ENCODE measurements at regions not wholly inside any gene's neighbourhood (a gene's known extent, or its start where the extent isn't known, plus 50 kb on each side); places are given as distances from the start of the nearest gene placed in this dataset.
A peak's percentile ranks its signal among the peaks of the same experiment; 100 is the strongest.

- Histone ChIP-seq H3K27ac (ENCODE audit: low read depth, low read length) (no peak overlapping the region), H2AFZ (ENCODE audit: low read length) (no peak overlapping the region), H4K20me1 (replicated peaks in 1 of 2; ENCODE audit: control insufficient read depth in 1 of 2, insufficient read depth in 2 of 2, low read length in 2 of 2) (no peaks in the 10 kb centered on the region), H3K9me3 (ENCODE audit: insufficient read depth in 2 of 2, low read depth in 1 of 2, low read length in 1 of 2) (no peaks in the 10 kb centered on the region), H2BK12ac (ENCODE audit: low read depth, low read length) (no peak overlapping the region), H3K4me2 (ENCODE audit: insufficient read depth in 1 of 2, low read depth in 2 of 2, low read length in 2 of 2) (no peak overlapping the region), H2AK5ac (ENCODE audit: low read depth, low read length) (no peak overlapping the region), H3K4me3 (ENCODE audit: extremely low read depth in 1 of 4, insufficient read depth in 2 of 4, low read depth in 3 of 4, low read length in 4 of 4) (no peak overlapping the region), H3K18ac (ENCODE audit: extremely low read depth, low read length) (no peak overlapping the region), H3K27me3 (replicated peaks in 1 of 4; ENCODE audit: control insufficient read depth in 3 of 4, extremely low read depth in 1 of 4, insufficient read depth in 3 of 4, low read length in 3 of 4) (no peaks in the 10 kb centered on the region; a peak in 1 of 7 replicates), H2BK15ac (ENCODE audit: low read length) (no peak overlapping the region), H2BK120ac (replicated peaks; ENCODE audit: low read depth, low read length) (no peak overlapping the region), H3K56ac (replicated peaks; ENCODE audit: insufficient read length, low read depth, low read length) (no peak overlapping the region), H3K9ac (replicated peaks in 1 of 4; ENCODE audit: extremely low read depth in 1 of 4, low read depth in 3 of 4, low read length in 3 of 4) (no peak overlapping the region), H3K23ac (ENCODE audit: insufficient read length) (no peak overlapping the region), H4K5ac (ENCODE audit: insufficient read length, low read depth, low read length) (no peak overlapping the region), H3K14ac (ENCODE audit: insufficient read length) (no peak overlapping the region), H3K79me2 (ENCODE audit: control insufficient read depth in 1 of 2, insufficient read depth in 2 of 2, low read length in 2 of 2) (no peaks in the 10 kb centered on the region), H2BK5ac (ENCODE audit: low read depth, low read length) (no peak overlapping the region), H3K4me1 (replicated peaks in 1 of 4; ENCODE audit: control insufficient read depth in 3 of 4, insufficient read depth in 4 of 4, low read length in 3 of 4) (no peaks in the 10 kb centered on the region), H3K4ac (replicated peaks; ENCODE audit: insufficient read length, low read depth, low read length) (no peak overlapping the region), H3K79me1 (ENCODE audit: low read depth, low read length) (no peaks in the 10 kb centered on the region; the same call in 1 of the 2 replicates), H2BK20ac (ENCODE audit: low read length) (no peak overlapping the region), H3K23me2 (ENCODE audit: low read depth, low read length) (no peaks in the 10 kb centered on the region), H3K36me3 (ENCODE audit: control insufficient read depth in 2 of 4, insufficient read depth in 4 of 4, low read length in 3 of 4) (no peaks in the 10 kb centered on the region), H4K8ac (ENCODE audit: extremely low read depth, insufficient read depth, low read length) (no peak overlapping the region), H4K91ac (replicated peaks; ENCODE audit: insufficient read length, low read length) (no peak overlapping the region)
- POLR2A ChIA-PET (ENCODE audit: partially characterized antibody) = interaction anchor here (0.5 kb wide), 1 partner anchor 323 kb away, joined by 3 read pairs; the partner anchor contains the start of gene ANP32A
- DNase-seq (ENCODE audit: low read depth in 1 of 2, low spot score in 2 of 2) = peak in 1 of 2 experiments; percentile 28
- CTCF ChIA-PET (ENCODE audit: partially characterized antibody) = interaction anchor here (0.6 to 1.2 kb wide), 4 partner anchors 11 to 427 kb away, joined by 3 read pairs; no protein-coding TSS in a partner anchor
- 79% methylated on average over 5 of the region's 5 CpGs; no CpG with 5 or more reads in 1 of the 2 experiments for WGBS, 2 experiments (ENCODE audit: extremely low coverage in 1 of 2, insufficient coverage in 1 of 2, insufficient read length in 1 of 2, insufficient replicate concordance in 2 of 2, low coverage in 1 of 2, low lambda C conversion rate in 2 of 2, missing lambda C conversion rate in 1 of 2)
- no peak for TF ChIP-seq SAP30 (IDR thresholded peaks at IDR 0.05; ENCODE audit: insufficient read depth, insufficient replicate concordance, low read length)
- TF ChIP-seq KDM4A (IDR thresholded peaks at IDR 0.05; ENCODE audit: low read depth, low read length, severe bottlenecking) = no peak
- TF ChIP-seq HDAC6 (IDR thresholded peaks at IDR 0.05; ENCODE audit: low read depth, low read length) = no peak
- TF ChIP-seq ZNF274 (IDR thresholded peaks at IDR 0.05; ENCODE audit: borderline replicate concordance, extremely low read depth, low read length) = no peak
- no peak for TF ChIP-seq SIRT6 (IDR thresholded peaks at IDR 0.05; ENCODE audit: low read length)
- no peak for TF ChIP-seq FOSL1 (IDR thresholded peaks at IDR 0.05; ENCODE audit: insufficient read depth, low read depth, low read length)
- no peak for TF ChIP-seq POLR2A (IDR thresholded peaks at IDR 0.05; ENCODE audit: control extremely low read depth in 1 of 2, low read depth in 2 of 2, low read length in 2 of 2)
- TF ChIP-seq, protein P1, sequence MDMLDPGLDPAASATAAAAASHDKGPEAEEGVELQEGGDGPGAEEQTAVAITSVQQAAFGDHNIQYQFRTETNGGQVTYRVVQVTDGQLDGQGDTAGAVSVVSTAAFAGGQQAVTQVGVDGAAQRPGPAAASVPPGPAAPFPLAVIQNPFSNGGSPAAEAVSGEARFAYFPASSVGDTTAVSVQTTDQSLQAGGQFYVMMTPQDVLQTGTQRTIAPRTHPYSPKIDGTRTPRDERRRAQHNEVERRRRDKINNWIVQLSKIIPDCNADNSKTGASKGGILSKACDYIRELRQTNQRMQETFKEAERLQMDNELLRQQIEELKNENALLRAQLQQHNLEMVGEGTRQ (IDR thresholded peaks at IDR 0.05; ENCODE audit: low read length) = no peak
- FAIRE-seq = no peak
These were observed 65.4 kb upstream of the ITGA11 start for GRCh38 chr15:68497206-68497910.
